ENCODE measurements at regions not wholly inside any gene's neighbourhood (a gene's known extent, or its start where the extent isn't known, plus 50 kb on each side); places are given as distances from the start of the nearest gene placed in this dataset.

- DNase-seq: no peak
Observed at GRCh38 chr5:96243862-96244261, 189.2 kb downstream of the PCSK1 start.

DNA sequence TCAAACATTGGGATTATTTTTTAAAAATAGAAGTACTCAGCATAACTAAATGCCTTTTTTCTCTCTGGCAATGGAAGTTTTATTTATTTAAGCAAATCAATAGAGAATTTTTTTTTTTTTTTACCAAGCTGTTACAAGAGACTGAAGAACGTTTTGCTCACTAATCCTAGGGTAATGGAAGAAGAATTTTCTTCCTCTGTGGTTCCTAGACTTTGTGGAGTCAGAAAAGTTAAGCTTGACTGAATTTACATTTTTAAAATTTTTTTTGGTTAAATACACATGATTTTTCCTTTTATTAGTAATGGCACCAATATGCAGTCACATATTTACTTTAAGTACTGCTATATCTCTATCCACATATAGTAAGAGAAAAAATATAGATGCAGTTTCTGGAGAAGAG, 189.8 kb downstream of the PCSK1 start:
- DNase-seq: no peak

DNA sequence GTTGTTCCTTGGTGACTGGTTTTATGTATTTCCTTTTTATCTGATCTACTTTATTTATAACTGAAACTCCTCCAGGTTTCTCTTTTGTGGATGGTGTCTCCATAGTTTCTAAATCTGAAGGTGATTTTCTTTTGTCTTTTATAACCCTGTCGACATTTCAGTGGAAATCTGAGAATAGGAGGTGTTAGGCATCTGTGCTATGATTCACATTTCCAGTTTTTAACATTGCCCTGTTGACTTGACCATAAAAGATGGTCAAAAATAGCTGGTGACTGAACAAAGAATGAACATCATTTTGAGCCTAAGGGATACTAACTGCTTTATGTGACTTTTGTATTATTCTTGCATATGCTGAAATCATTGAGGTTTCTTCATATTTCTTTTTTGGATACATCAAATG, 190.5 kb downstream of the PCSK1 start:
- no peak for DNase-seq

GRCh38 chr5:96236831-96237230, 196.2 kb downstream of the PCSK1 start:
- DNase-seq: no peak

- no peak for DNase-seq
Observed at GRCh38 chr5:96236051-96236450, 197.0 kb downstream of the PCSK1 start.

DNA sequence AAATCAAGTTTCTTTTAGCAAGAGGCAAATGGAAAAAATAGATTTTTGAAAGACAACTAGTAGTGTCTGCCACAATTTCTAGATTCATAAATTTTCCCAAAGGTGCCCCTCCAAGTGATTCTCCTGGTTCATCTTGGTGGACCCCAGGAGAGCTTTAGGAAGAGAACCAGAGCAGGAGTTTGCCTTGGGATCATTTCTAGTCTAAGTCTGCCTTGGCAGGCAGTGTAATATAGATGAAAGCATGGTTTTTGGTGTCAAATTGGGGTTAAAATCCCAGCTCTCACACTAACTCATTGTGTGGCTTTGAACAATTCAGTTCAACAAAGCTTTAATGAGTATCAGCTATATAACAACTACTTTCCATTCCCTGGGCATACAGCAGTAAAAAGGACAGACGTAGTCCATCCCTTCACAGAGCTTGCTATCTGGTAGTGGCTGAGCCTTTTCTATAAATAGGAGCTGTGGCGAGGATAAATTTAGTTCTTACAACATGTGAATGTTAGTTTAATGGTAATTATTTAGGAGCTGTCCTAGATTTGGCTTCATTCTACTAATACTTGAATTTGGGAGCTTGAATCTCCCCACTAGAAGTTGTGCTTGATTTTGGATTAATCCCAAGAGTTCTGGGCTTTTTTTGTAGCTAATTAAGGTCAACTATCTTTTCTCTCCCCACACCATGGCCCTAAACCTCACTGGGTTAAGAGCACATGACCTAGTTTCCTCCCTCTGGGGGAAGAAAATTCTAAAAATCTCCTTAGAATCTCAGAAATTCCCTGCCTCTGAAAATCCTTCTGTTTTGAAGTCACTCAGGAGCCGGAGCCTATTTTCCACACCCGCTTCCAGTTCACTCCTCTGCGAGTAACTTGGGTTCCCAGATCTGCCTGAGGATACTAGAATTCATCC, 197.8 kb downstream of the PCSK1 start:
- no peak for DNase-seq

DNA sequence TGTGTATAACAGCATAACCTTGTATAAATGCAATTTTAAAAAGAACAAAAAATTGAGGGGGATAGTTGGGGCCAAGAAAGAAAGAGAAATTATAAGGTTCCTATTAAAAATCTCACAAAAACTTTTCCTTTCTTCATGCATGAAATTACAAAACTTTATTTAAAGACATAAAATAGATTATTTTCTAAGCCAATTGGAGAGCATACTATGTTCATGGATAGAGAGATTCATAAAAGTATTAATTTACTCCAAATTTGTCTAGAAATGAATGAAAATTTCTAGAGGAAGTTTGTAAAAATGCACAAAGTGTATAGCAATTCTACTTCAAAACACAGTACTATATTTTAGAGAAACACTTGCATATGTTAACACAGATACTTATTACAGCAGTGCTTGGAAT, 200.4 kb downstream of the PCSK1 start:
- DNase-seq: no peak

DNA sequence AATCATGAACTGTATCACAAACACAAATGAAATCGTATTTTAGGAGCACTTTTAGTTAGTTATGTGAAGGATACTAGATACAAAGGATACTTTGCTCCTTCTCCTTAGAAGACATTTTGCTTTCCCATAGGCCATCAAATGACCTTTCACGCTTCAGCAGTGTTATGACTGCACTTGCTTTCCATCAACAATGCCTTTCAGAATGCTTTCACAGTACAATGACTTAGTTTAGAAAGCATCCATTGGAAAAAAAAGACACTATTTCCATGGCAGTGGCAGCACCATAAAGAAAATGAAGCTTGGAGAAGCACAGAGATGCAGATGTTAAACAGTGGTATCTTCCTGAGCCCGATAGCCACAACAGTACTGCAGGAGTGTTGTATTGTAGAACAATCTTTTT, 203.9 kb downstream of the PCSK1 start:
- no peak for DNase-seq

DNA sequence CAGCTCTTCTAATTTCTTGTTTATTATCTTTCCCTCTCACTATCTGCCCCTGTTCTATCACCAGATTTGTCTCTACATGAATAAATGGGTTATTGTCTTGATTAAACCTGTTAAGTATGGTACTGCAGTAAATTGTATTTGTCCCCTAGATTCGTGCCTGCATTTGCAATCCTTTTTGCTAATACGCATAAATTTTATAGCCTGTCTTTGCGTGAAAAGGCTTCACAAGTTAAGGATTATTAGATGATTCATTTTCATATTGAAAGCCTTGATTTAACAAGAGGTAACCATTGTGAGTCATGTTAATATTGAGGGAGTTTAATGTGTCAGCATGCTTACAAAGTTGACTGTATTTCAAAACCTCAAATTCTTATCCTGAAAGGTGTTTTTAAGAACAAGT, 204.6 kb downstream of the PCSK1 start:
- DNase-seq: no peak

DNA sequence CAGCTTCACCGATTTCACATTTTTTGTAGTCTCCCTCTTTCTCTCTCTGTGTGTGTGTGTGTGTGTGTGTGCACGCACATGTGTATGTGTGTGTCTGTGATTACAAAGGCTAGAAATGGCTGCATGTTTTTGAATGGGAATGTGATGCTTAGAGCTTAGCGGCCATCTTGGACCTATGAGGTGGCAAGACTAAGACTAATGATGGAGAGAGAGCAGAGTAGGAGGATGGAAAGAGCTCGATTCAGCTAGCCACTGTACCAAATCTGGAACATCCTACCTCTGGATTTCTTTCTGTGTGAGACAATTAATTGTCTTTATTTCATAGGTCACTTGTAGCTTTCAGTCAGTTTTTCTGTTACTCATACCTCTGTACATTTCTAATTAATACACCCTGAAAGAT, 205.1 kb downstream of the PCSK1 start:
- DNase-seq: no peak

DNA sequence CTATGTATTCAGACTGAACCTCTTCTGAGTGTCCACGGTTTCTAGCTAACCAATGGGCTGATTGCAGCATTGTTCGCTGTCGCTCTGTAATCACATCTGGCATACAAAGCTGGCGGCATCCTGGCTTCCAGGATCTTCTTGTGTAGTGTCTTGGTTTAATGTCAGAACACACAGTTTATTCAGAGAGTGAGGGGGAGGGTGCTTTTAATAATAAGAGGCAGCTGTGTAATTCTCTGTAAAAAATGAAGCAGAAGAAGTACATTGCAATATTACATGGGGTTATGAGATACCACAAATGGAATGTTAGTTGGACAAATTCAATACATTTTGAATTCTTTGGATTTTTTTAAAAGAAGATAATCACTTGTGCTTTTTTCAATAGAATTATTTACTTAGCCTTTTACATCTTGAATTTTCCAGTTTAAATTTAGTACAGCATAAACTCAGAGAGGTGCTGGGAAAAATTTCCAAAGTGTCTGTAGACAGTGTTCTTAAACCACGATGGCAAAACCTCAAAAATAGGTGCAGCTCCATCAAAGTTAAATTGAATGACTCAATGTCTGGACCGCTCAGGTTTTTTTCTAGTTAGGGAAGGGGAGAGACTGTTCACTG, 206.0 kb downstream of the PCSK1 start:
- DNase-seq: no peak

DNA sequence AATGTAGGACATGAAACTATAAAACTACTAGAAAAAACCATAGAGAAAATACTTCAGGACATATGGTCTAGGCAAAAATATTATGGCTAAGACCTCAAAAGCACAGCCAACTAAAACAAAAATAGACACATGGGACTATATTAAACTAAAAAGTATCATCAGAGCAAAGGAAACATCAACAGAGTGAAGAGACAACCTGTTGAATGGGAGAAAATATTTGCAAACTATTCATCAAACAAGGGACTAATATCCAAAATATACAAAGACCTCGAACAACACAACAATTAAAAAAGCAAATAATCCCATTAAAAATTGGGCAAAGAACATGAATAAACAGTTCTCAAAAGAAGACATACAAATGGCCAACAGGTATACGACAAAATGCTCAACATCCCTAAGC, 210.9 kb downstream of the PCSK1 start:
- DNase-seq: no peak

DNA sequence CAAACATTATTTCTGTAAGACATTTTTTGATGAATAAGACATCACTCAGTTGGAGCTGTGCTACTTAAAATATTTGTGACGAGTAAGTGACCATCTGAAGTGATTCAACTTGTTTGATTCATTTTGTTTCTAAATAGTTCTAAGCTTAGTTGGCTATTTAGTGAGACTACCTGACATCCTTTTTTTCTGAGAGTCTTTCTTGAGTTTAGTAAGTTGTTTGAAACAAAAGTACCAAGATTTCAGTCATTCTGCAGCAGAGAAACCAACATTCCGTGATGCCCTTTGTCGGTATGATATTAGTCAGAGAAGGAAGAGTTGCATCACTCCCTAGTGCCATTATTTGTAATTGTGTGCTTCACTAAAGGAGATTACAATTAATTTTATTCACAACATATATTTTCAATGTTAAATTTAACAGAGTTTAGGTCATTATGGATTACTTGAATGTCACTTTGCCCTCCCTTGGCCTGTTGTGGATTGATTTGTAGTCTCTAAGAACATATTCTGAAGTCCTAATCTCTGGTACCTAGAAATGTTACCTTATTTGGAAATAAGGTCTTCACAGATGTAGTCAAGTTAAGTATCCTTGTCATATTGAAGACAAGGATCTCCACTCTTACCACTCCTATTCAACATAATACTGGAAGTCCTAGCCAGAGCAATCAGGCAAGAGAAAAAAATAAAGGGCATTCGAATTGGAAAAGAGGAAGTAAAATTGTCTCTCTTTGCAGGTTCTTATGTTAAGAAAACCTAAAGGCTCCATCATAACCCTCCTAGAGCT, 212.2 kb downstream of the PCSK1 start:
- DNase-seq: no peak

GRCh38 chr5:96219580-96220281, 213.3 kb downstream of the PCSK1 start:
- DNase-seq: no peak

GRCh38 chr5:96218653-96219052, 214.4 kb downstream of the PCSK1 start:
- no peak for DNase-seq

GRCh38 chr5:96214442-96215197, 218.4 kb downstream of the PCSK1 start:
- DNase-seq: no peak

- DNase-seq: no peak
Observed at GRCh38 chr5:96209829-96210228, 223.2 kb downstream of the PCSK1 start.

- DNase-seq: no peak
Observed at GRCh38 chr5:96207420-96207819, 225.6 kb downstream of the PCSK1 start.

DNA sequence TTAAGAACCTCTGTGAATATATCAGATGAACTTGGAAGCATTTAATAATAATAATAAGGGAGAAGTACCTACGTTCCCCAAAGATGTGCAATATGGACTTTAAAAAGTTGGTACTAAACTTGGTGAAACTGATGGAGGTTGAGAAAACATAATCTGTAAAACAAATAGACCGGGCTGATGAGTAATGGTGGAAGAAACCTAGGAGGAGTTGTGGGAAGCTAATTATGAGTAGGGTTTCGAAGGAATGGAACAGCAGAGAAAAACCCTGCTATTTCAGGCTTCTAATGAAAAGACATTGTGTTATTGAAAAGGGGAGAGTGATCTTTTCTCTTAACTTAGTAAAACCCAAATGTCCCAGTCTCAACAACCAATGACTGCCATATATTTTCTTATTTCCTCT, 229.3 kb downstream of the PCSK1 start:
- DNase-seq: no peak

DNA sequence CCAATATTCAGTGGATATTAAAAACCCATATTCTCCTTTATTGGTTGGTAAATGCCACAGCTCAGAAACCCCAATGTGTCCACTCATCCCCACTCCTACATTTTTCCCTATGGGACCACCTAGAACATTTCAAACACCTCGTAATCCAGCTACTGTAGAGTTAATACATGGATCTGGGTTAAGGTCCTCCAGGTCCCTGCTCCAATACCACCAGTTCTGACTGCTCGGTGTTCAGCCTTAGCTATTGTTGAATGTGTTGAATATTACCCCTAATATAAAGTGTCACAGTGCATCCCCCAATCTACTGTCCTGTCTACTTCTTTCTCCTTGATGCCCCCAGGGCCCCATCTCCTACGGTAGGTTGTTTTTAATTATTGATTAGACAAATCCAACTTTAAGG, 231.5 kb downstream of the PCSK1 start:
- no peak for DNase-seq

DNA sequence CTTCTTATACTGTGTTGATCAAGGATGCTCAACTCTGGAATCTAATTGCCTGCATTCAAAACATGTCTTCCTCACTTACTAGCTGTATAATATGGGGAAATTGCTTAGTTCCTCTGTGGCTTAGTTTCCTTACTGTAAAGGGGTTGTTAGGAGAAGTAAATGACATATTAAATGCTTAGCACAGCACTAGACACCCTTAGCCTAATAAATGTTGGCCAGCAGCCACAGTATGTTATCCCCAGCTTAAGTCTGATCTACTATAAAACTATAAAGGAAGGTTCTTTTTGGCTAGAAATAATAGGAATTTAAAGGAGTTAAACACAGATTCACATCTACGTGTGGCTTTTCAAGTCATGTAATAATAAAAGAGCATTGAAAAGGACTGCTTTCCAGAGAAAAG, 232.4 kb downstream of the PCSK1 start:
- DNase-seq: no peak

- DNase-seq: no peak
Observed at GRCh38 chr5:96199713-96200183, 233.3 kb downstream of the PCSK1 start.
